Activated CD4-positive, alpha-beta T cell treated with anti-CD3 and anti-CD28 coated beads, Interleukin-2, amount 10 ng/mL, durations not matched to agents 7 days and 5 days (primary cell): ENCODE measurements at regions not wholly inside any gene's neighbourhood (a gene's known extent, or its start where the extent isn't known, plus 50 kb on each side); places are given as distances from the start of the nearest gene placed in this dataset.

Experiments
- CTCF ChIA-PET: fragments of 350-600 bp; sonication (Branson Sonifier 250); formaldehyde crosslinking; loops from one replicate; lab custom pipeline; 2021; ENCODE audit warnings: antibody characterized with exemption; lab: Charles Lee
- POLR2A ChIA-PET: fragments of 350-600 bp; sonication (Branson Sonifier 250); formaldehyde crosslinking; loops from one replicate; lab custom pipeline; 2021; ENCODE audit warnings: antibody characterized with exemption; lab: Charles Lee
- DNase-seq: peaks from one replicate; pipeline ENCODE4 v3.0.0-alpha.2; 2020
- H3K27ac Mint-ChIP-seq: one replicate; pipeline ENCODE4 v1.8.0; 2021; ENCODE audit warnings: mild to moderate bottlenecking, moderate library complexity, mixed read lengths
- H3K27me3 Mint-ChIP-seq: one replicate; pipeline ENCODE4 v1.8.0; 2021; ENCODE audit warnings: mixed read lengths
- H3K36me3 Mint-ChIP-seq: one replicate; pipeline ENCODE4 v1.8.0; 2021; ENCODE audit warnings: low read depth, mixed read lengths
- H3K4me1 Mint-ChIP-seq: one replicate; pipeline ENCODE4 v1.8.0; 2021; ENCODE audit warnings: mixed read lengths
- H3K4me3 Mint-ChIP-seq: one replicate; pipeline ENCODE4 v1.8.0; 2021; ENCODE audit warnings: mild to moderate bottlenecking, moderate library complexity, mixed read lengths
- H3K9me3 Mint-ChIP-seq: one replicate; pipeline ENCODE4 v1.8.0; 2021; ENCODE audit warnings: mixed read lengths

DNA sequence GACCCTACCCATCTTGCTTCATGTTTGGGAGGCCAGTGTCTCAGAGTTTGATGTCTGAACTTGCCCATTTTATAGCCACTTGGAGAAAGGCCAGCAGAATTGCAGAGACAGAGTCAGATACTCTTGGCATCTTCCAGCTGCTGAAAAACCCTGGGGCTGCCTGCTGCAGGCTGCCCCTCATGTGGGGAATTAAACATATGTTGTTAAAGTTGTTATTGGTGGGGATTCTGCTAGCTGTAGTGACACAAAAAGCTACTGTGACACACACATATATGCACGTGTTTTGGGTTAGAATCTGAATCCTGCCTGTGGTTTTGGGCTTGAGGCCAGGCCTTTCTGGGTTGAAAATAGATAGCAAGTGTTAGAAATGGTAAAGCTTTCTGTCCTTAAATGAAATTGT, 1288.4 kb downstream of the AACS start:
- H3K27ac Mint-ChIP-seq = no peak overlapping the region
- H3K36me3 Mint-ChIP-seq = no peaks in the 10 kb centered on the region
- CTCF ChIA-PET = no interaction called here
- H3K4me1 Mint-ChIP-seq = no peaks in the 10 kb centered on the region
- H3K9me3 Mint-ChIP-seq = no peaks in the 10 kb centered on the region
- no peaks in the 10 kb centered on the region for H3K27me3 Mint-ChIP-seq
- H3K4me3 Mint-ChIP-seq = no peak overlapping the region
- POLR2A ChIA-PET = no interaction called here
- no peak for DNase-seq

- Mint-ChIP-seq H3K9me3 (peaks cover 2% of the 10 kb centered on the region), H3K4me3 (no peak overlapping the region), H3K36me3 (no peaks in the 10 kb centered on the region), H3K4me1 (no peaks in the 10 kb centered on the region), H3K27me3 (no peaks in the 10 kb centered on the region), H3K27ac (no peak overlapping the region)
- no peak for DNase-seq
- POLR2A ChIA-PET = no interaction called here
- CTCF ChIA-PET = no interaction called here
These were observed 1289.4 kb downstream of the AACS start for GRCh38 chr12:126354633-126355032.

- no peak for DNase-seq
- no peak overlapping the region for H3K4me3 Mint-ChIP-seq
- H3K36me3 Mint-ChIP-seq = no peaks in the 10 kb centered on the region
- H3K27ac Mint-ChIP-seq = no peak overlapping the region
- H3K27me3 Mint-ChIP-seq = no peaks in the 10 kb centered on the region
- H3K9me3 Mint-ChIP-seq = peaks cover 5% of the 10 kb centered on the region
- POLR2A ChIA-PET = no interaction called here
- H3K4me1 Mint-ChIP-seq = no peaks in the 10 kb centered on the region
- CTCF ChIA-PET = no interaction called here
These were observed 1290.1 kb downstream of the AACS start for GRCh38 chr12:126355346-126355745.

GRCh38 chr12:126358806-126359205, 1293.6 kb downstream of the AACS start:
- Mint-ChIP-seq H3K4me3 (no peak overlapping the region), H3K36me3 (no peaks in the 10 kb centered on the region), H3K9me3 (peaks cover 9% of the 10 kb centered on the region), H3K27ac (no peak overlapping the region), H3K27me3 (no peaks in the 10 kb centered on the region), H3K4me1 (no peaks in the 10 kb centered on the region)
- CTCF ChIA-PET = no interaction called here
- DNase-seq = no peak
- POLR2A ChIA-PET = no interaction called here

DNA sequence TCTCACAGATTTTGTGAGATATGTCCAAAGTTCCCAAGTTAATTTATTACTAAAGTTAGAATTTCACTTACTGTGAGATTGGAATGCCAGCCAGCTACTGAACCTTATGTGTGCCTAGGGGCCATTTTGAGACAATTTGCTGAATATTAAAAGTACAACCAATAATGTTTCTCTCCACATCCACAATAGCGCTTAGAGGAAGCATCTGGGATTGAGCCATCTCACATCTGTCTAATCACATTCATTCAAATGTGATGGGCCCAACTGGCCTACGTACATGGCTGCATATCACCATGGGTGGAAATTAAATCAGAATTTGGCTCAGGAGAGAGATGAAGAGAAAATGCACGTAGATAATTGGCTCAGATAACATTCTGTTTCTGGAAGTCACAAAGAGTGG, 1294.0 kb downstream of the AACS start:
- ChIA-PET POLR2A (no interaction called here), CTCF (no interaction called here)
- no peaks in the 10 kb centered on the region for H3K27me3 Mint-ChIP-seq
- no peak for DNase-seq
- no peak overlapping the region for H3K27ac Mint-ChIP-seq
- no peaks in the 10 kb centered on the region for H3K36me3 Mint-ChIP-seq
- H3K9me3 Mint-ChIP-seq = peaks cover 9% of the 10 kb centered on the region
- no peaks in the 10 kb centered on the region for H3K4me1 Mint-ChIP-seq
- H3K4me3 Mint-ChIP-seq = no peak overlapping the region

- H3K4me1 Mint-ChIP-seq = no peaks in the 10 kb centered on the region
- ChIA-PET CTCF (no interaction called here), POLR2A (no interaction called here)
These were observed 1296.6 kb downstream of the AACS start for GRCh38 chr12:126361804-126362203.

DNA sequence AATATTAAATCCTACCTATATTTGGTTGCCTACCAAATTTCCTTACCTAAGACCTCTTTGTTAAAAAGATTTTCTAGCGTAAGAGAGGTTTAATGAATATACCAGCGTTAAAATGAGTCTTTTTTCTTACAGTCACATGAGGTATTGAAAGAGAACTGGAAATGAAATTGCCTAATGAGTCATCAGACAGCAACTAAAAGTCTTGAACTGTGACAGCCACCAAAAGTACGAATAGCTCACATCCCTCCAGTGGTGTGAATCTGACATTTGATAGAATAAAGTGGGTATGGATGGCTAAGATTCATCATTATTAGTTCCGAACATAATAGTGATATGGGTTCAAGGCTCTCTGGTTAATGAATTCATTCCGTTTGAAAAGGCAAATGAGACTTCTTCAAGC, 1297.3 kb downstream of the AACS start:
- Mint-ChIP-seq H3K9me3 (peaks cover 11% of the 10 kb centered on the region), H3K4me3 (no peak overlapping the region), H3K27ac (no peak overlapping the region), H3K27me3 (no peaks in the 10 kb centered on the region), H3K4me1 (no peaks in the 10 kb centered on the region), H3K36me3 (no peaks in the 10 kb centered on the region)
- no peak for DNase-seq
- ChIA-PET POLR2A (no interaction called here), CTCF (no interaction called here)

More at GRCh38 chr12:126361804-126362203, 1296.6 kb downstream of the AACS start:
- no peaks in the 10 kb centered on the region for H3K27me3 Mint-ChIP-seq
- H3K27ac Mint-ChIP-seq = no peak overlapping the region
- no peaks in the 10 kb centered on the region for H3K36me3 Mint-ChIP-seq
- no peak overlapping the region for H3K4me3 Mint-ChIP-seq
- peaks cover 11% of the 10 kb centered on the region for H3K9me3 Mint-ChIP-seq
- no peak for DNase-seq

DNA sequence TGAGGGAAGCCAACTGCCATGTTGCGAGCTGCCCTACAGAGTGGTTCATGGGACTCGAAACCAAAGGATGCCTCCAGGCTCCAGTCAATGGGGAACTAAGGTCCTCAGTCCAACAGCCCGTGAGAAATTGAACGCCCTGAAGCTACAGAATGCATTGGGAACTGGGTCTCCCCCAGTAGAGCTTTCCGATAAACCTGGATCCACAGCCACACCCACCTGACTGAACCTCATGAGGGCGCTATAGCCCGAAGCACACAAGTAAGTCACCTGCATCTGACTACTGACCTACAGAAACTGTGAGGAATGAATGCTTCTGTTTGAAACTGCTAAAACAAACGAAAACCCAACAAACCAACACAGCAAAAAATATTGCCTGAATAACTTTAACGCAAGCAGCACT, 1297.7 kb downstream of the AACS start:
- Mint-ChIP-seq H3K4me3 (no peak overlapping the region), H3K4me1 (no peaks in the 10 kb centered on the region), H3K27me3 (no peaks in the 10 kb centered on the region), H3K27ac (no peak overlapping the region), H3K36me3 (no peaks in the 10 kb centered on the region), H3K9me3 (peaks cover 11% of the 10 kb centered on the region)
- ChIA-PET CTCF (no interaction called here), POLR2A (no interaction called here)
- no peak for DNase-seq

GRCh38 chr12:126369487-126370463, 1304.5 kb downstream of the AACS start:
- no peaks in the 10 kb centered on the region for H3K4me1 Mint-ChIP-seq
- CTCF ChIA-PET = no interaction called here
- no peak overlapping the region for H3K4me3 Mint-ChIP-seq
- peaks cover 2% of the 10 kb centered on the region for H3K9me3 Mint-ChIP-seq
- POLR2A ChIA-PET = no interaction called here
- no peak for DNase-seq
- H3K27me3 Mint-ChIP-seq = no peaks in the 10 kb centered on the region
- H3K36me3 Mint-ChIP-seq = no peaks in the 10 kb centered on the region
- H3K27ac Mint-ChIP-seq = no peak overlapping the region

DNA sequence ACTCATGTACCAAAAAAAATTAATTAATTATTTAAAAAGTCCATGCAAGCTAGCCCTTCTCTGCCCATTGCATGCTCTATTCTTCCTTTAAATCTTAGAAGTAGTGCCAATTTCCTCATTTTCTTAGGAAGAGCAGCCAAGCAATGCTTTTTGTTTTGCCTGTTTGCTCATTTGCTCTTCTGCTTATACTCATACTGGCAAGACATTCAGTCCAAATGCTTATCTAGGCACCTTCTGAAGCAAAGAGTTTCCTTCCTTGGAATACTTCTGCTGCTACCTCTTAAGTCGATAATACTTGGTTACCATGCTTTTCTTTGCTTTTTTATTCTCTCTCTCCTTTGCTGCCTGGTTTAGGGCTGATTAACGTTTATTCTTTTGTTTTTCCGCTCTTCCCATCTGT, 1318.3 kb downstream of the AACS start:
- no peaks in the 10 kb centered on the region for H3K27me3 Mint-ChIP-seq
- DNase-seq = no peak
- CTCF ChIA-PET = no interaction called here
- H3K36me3 Mint-ChIP-seq = no peaks in the 10 kb centered on the region
- no peak overlapping the region for H3K27ac Mint-ChIP-seq
- H3K4me3 Mint-ChIP-seq = no peak overlapping the region
- no peaks in the 10 kb centered on the region for H3K4me1 Mint-ChIP-seq
- peaks cover 10% of the 10 kb centered on the region for H3K9me3 Mint-ChIP-seq
- POLR2A ChIA-PET = no interaction called here

DNA sequence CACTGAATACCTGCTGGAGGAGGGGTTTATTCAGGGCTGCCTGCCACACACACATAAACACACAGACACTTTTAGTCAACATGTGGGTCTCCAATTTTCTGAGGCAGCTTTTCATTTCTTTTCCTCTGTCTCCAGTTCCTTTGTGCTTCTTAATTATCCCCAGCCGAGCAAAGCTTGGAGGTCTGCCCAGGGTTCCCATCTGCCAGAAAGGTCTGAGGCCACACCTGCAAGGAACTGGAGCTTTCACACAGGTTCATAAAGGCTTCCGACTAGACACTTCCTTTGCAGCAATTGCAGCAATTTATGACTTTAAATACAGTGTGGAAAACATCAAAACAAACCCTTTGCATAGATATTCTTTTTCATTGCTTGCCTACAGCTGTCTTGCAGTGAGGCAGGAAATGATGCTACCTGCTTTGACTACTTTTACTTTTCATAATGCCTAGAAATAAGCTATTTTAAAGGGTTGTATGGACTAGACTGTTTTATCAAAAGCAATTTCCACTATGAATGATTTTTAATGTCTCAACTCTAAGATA, 1318.9 kb downstream of the AACS start:
- H3K27ac Mint-ChIP-seq = no peak overlapping the region
- ChIA-PET CTCF (no interaction called here), POLR2A (no interaction called here)
- H3K4me3 Mint-ChIP-seq = no peak overlapping the region
- peaks cover 13% of the 10 kb centered on the region for H3K9me3 Mint-ChIP-seq
- H3K4me1 Mint-ChIP-seq = no peaks in the 10 kb centered on the region
- no peaks in the 10 kb centered on the region for H3K36me3 Mint-ChIP-seq
- no peaks in the 10 kb centered on the region for H3K27me3 Mint-ChIP-seq
- no peak for DNase-seq

GRCh38 chr12:126385785-126386184, 1320.5 kb downstream of the AACS start:
- H3K4me3 Mint-ChIP-seq = no peak overlapping the region
- no peak for DNase-seq
- ChIA-PET CTCF (no interaction called here), POLR2A (no interaction called here)
- no peaks in the 10 kb centered on the region for H3K36me3 Mint-ChIP-seq
- no peaks in the 10 kb centered on the region for H3K4me1 Mint-ChIP-seq
- no peaks in the 10 kb centered on the region for H3K27me3 Mint-ChIP-seq
- peaks cover 14% of the 10 kb centered on the region for H3K9me3 Mint-ChIP-seq
- H3K27ac Mint-ChIP-seq = no peak overlapping the region

GRCh38 chr12:126389220-126389841, 1324.1 kb downstream of the AACS start:
- Mint-ChIP-seq H3K27ac (no peak overlapping the region), H3K4me1 (no peaks in the 10 kb centered on the region), H3K4me3 (no peak overlapping the region), H3K36me3 (no peaks in the 10 kb centered on the region), H3K9me3 (peaks cover 11% of the 10 kb centered on the region), H3K27me3 (no peaks in the 10 kb centered on the region)
- ChIA-PET CTCF (no interaction called here), POLR2A (no interaction called here)
- DNase-seq = no peak
